PC-9 (cell line): ENCODE measurements at regions not wholly inside any gene's neighbourhood (a gene's known extent, or its start where the extent isn't known, plus 50 kb on each side); places are given as distances from the start of the nearest gene placed in this dataset.

Experiments
- CTCF ChIP-seq: fragments of 200-600 bp; sonication (generic); conservative IDR thresholded peaks from 2 replicates; pipeline ENCODE4 v1.6.1; 2017; ENCODE audit warnings: mixed run types, antibody characterized with exemption, mild to moderate bottlenecking, moderate library complexity
- EZH2 ChIP-seq: fragments of 200-600 bp; sonication (generic); IDR thresholded peaks from 2 replicates; pipeline ENCODE4 v1.8.0; 2017; ENCODE audit warnings: antibody characterized with exemption, low read depth

GRCh38 chr7:46000513-46000912, 79.4 kb upstream of the IGFBP3 start:
- TF ChIP-seq EZH2, result no peak
- no peak for TF ChIP-seq CTCF
